Inflammatory macrophage treated with lipopolysaccharide for 4 hours (primary cell): ENCODE measurements at regions not wholly inside any gene's neighbourhood (a gene's known extent, or its start where the extent isn't known, plus 50 kb on each side); places are given as distances from the start of the nearest gene placed in this dataset.
"Not testable (repeated sequence)": the region's sequence is repeated elsewhere in the genome, so short reads cannot be mapped to it uniquely, and the experiment has no call there.

Experiments used
- DNase-seq: peaks from one replicate; pipeline ENCODE4 v3.0.0-alpha.2; 2020

DNA sequence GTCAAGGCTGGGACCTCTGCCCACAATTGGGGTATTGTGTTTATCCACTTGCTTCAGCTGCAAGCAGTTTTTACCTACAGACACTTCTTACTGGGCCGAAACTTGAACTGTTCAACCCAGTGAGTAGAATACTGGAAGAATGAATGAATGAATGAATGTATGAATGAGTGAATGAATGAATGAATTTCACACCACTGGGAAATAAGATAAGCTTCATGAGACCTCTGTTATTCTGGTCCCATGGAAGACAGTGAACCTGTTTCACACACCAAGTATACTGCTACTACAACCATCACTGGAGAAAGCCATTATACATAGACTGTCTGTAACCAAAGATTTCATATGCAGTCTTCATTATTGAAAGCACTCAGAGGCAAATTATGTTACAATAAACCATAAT, 295.0 kb upstream of the GULP1 start:
- DNase-seq = no peak

DNA sequence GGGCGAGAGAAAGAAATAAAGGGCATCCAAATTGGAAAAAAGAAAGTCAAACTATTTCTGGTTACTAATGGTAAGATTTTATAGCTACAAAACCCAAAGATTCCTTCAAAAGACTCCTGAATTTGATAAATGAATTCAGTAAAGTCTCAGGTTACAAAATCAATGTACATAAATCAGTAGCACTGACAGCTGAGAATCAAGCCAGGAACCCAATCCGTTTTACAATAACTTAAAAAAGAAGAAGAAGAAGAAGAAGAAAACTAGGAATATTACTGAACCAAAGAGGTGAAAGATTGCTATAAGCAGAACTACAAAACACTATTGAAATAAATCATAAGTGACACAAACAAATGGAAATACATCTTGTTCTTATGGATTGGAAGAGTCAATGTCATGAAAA, 291.5 kb upstream of the GULP1 start:
- DNase-seq = no peak

DNA sequence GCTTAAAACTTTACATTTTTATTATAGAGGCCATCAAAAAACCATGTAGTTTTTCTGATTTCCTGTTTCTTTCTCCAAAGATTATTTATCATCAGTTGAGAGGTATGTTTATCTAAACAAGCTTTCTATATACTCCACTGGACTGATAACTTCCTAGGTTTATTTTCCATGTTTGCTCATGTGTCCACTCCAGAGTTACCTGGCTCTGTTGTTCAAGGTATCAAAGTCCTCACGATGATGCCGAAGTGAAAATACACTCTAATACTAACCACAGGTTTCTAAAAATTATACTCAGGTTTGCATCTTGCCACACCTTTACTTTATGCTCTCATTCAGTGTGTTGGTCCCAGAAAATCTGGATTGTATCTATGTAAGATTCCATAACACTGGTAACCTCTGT, 287.9 kb upstream of the GULP1 start:
- no peak for DNase-seq

DNA sequence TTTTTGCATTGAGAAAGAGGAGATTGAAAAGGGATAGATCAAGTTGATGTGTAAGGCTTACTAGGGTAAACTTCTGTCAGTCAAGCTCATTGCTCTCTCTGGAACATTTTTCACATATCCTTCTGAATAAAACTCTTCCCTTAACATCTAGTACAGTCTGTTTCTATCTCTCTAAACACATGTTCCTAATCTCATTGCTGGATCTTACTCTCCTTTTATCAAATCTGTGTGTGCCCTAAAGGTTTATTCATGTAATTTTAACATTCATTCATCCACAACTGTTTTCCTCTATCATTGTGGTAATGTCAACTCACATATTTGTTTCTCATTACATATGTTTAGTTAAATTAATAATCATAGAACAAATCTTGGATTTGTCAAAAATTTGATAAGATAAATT, 277.9 kb upstream of the GULP1 start:
- DNase-seq = no peak

DNA sequence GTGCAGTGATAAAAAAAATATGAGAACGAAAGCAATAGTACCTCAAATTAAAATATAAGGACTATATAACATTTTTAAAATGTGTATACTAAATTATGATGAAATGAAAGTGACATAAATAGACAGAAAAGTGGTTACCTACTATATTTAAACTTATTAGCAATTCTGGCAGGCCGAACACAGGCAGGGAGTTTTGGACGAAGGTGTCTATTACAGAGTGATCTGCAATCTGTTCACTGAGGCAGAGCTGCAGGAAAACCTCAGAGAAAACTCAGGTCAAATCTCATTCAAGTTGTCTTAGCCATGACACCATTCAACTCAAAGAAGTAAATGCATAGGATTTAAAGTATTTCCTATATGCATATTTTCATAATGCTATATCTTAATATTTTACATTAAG, 274.8 kb upstream of the GULP1 start:
- no peak for DNase-seq

DNA sequence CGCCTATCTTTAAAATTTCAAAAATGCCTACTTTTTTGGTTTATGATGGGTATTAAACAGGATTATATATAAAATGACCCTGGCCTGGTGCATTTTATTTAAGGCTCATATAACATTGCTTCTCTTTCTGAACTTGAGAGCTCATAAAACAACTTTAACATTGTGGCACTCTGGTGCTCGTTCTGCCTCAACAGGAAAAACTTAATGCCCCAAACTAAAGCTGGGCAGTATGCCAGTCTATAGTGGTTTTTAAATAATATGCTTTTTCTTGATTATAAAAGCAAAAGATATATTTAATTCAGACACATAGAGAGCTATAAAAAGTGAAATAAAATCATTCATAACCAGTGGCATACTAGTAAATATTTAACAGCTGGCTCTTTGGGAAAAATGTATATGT, 269.3 kb upstream of the GULP1 start:
- DNase-seq = no peak

DNA sequence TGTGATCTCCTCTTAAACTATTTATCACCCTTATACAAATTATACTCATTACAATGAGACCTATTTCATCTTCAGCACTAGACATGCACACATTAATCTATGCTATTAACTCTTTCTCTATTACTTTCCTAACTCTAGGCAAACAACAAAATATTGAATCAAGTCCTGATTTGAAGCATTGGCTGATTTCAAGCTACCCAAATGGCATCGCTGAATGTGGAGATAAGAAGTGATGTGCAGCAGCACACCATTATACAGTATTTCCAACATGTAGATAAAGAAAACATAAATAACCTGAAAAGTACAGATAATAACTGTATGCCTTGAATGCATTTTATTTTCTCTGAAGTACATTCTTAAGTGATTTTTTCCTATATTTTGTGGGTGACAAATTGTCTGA, 268.6 kb upstream of the GULP1 start:
- DNase-seq = no peak

DNA sequence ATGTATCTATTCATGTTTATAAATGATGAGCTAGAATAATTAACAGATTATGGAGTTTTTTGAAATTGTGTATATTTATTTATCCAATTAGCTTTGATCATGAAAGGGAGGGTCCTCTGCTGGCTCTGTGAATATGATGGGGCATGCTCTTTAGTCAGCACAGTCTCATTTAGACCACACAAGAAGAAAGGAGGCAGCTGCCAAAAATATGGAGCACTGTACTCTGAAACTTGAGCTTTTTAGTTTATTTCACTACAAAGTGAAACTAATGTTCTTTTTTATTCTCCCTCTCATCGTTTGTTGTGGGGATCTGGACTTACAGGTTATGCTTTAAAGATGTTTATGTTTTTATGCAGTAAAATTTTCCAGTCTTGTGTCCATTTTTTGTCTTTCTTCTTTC, 266.9 kb upstream of the GULP1 start:
- no peak for DNase-seq

DNA sequence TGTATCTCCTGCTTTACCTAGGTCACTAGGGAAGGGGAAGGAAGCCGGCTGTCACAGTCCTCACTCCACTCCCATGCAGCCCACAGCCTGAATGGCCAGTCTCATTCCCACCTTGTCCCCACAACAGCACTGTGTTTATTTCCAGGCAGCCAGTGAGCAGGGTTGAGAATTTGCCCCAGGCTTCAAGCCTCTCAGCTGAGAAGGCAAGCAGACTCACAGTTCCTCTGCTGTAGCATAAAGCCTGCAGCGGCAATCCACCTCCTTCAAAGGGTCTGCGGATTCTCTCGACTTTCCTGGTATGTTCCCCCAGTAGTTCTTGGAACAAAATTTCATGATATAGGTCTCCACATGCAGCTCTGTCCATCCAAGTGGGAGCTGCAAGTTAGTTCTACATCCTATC, 262.9 kb upstream of the GULP1 start:
- no peak for DNase-seq

DNA sequence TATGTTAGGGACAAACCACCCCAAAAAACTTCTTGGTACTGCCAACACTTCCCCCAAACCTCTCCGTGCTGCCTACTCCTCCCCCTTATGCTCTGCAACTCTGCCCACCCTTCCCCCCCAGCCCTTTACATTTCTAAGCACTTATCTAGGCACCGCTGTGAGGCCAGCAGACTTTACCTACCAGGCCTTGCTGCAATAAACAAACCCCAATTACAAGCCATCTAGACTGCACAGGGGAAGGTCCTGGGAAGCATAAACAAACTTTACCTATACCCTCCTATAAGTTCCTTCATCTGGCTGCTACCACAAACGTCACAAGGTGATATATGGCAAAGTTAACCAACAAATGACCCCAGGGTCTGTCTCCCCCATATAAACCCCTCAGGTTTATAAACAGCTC, 259.4 kb upstream of the GULP1 start:
- DNase-seq = no peak

DNA sequence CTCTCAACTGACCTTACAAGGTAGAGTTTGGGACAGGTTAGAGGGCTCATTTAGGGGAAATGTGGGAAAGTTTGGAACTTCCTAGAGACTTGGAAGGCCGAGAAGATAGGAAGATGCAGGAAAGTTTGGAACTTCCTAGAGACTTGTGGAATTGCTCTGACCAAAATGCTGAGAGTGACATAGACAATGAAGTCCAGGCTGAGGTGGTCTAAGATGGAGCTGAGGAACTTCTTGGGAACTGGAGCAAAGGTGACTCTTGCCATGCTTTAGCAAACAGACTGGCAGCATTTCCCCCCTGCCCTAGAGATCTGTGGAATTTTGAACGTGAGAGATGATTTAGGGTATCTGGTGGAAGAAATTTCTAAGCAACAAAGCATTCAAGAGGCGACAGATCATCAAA, 258.9 kb upstream of the GULP1 start:
- no peak for DNase-seq

DNA sequence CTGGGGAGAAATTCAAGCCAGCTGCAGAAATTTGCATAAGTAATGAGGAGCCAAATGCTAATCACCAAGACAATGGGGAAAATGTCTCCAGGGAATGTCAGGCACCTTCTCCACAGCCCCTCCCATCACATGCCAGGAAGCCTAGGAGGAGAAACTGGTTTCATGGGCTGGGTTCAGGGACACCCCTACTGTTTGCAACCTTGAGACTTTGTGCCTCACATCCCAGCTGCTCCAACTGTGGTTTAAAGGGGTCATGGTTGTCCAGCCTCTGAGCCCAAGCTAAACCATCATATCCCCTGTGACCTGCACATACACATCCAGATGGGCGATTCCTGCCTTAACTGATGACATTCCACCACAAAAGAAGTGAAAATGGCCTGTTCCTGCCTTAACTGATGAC, 258.4 kb upstream of the GULP1 start:
- DNase-seq = not testable (repeated sequence)

DNA sequence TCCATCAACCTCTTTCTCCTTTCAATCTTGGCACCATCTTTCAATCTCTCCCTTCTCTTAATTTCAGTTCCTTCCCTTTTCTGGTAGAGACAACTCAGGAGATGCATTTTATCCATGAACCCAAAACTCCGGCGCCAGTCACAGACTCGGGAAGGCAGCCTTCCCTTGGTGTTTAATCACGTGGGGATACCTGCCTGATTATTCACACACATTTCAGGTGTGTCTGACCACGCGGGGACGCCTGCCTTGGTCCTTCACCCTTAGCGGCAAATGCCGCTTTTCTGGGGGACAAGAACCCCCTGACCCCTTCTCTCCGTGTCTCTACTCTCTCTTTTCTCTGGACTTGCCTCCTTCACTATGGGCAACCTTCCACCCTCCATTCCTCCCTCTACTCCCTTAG, 257.6 kb upstream of the GULP1 start:
- not testable (repeated sequence) for DNase-seq

DNA sequence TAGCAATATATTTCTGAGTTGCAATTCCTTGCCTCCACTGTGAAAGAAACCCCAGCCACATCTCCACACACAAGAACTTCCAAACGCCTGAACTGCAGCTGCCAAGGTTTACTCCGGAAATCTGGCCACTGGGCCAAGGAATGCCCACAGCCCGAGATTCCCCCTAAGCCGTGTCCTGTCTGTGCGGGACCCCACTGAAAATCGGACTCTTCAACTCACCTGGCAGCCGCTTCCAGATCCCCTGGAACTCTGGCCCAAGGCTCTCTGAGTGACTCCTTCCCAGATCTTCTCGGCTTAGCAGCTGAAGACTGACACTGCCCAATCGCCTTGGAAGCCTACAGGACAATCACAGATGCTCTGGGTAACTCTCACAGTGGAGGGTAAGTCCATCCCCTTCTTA, 256.3 kb upstream of the GULP1 start:
- DNase-seq = not testable (repeated sequence)

DNA sequence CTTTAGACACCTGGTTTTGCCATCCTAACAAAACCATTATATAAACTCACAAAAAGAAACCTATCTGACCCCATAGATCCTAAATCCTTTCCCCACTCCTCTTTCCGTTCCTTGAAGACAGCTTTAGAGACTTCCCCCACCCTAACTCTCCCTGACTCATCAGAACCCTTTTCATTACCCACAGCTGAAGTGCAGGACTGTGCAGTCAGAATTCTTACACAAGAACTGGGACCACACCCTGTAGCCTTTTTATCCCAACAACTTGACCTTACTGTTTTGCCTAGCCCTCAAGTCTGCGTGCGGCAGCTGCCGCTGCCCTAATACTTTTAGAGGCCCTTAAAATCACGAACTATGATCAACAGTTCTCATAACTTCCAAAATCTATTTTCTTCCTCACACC, 254.9 kb upstream of the GULP1 start:
- not testable (repeated sequence) for DNase-seq

DNA sequence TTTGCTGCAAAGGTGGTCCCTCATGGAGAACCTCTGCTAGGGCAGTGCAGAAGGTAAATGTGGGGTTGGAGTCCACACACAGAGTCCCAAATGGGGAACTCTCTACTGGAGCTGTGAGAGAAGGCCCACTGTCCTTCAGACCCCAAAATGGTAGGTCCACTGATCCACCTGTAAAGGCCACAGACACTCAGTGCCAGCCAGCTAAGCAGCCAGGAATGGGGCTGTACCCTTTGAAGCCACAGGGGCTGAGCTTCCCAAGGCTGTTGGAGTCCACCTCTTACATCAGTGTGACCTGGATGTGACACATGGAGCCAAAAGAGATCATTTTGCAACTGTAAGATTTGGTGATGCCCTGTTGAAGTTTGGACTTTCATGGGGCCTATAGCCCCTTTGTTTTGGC, 252.4 kb upstream of the GULP1 start:
- no peak for DNase-seq

DNA sequence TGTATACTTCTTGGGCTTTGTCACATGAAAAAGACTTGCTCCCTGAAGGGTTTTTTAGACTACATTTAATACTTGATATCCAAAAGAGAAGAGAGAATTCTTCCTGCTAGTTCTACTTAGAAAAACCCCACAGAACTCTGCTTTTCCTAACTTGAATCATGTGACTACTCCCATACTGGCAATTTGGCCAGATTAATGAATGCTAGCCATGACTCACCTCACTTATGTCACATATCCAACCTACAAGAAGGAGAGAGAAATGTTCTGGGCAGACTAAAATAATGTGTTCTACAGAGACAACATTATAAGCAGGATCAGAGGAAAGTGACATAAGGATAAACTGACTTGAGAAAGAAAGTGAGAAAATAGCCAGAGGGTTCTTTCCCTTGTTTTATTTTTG, 249.3 kb upstream of the GULP1 start:
- no peak for DNase-seq

DNA sequence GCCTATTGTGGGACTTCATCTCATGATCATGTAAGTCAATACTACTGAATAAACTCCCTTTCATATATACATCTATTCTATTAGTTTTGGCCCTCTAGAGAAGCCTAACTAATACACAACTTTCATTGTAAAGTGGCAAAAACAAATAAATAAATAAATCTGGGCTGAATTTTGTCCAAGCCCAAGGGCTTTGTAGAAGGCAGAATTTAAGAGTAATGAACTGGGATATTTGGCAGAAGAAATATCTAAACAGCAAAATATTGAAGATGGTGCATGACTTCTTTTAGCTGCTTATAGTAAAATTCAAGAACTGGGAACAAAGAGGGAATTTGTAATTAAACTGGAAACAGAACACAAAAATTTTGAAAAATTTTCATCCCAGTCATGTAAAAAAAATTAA, 246.7 kb upstream of the GULP1 start:
- DNase-seq = no peak

DNA sequence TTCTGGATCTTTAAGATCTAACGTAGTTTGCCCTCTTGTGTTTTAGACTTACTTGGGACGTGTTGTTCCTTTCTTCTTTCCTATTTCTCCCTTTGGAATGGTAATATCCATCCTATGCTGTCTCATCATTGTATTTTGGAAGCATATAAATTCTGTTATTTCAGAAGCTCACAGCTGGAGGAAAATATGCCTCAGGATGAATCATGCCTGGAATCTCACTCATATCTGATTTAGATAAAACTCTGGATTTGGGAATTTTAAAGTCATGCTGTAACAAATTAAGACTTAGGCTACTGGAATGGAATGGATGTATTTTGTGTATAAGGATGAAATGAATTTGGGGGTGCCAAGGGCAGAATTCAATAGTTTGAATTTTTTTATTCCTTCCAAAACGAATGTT, 245.2 kb upstream of the GULP1 start:
- DNase-seq = no peak

DNA sequence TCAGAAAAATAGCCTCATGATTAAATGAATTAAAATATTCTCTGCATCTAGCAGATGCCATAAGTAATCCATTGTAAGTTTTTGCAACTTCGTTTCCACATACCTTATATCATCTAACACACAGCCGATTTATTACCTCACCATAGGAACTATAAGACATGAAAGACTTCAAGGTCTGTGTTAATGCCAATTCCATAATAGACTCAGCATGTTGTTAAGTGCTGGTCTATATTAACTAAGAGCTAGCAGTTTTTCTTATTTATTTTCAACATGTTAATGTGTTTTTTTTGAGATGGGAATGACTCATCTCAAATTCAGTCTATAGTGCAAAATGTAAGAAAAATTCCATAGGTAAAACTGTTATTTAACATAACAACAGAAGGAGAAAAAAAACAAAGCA, 243.9 kb upstream of the GULP1 start:
- no peak for DNase-seq

DNA sequence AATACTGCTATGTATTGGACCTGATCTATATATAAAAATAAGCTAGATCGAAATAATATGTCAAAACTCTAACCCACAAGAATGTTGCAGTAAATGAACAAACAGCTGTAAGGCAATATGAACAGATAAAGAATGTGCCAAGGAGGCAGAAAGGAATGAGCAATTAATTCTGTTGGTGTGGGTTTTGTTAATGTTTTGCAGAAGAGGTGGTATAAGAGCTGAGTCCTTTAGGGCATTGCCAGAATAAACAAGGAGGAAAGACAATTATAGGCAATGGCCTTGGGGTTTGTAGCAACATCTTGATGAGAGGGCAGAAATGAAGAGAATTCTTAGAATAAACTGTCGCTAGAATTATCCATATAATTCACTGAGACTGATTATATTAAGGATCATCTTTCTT, 240.9 kb upstream of the GULP1 start:
- DNase-seq = no peak

DNA sequence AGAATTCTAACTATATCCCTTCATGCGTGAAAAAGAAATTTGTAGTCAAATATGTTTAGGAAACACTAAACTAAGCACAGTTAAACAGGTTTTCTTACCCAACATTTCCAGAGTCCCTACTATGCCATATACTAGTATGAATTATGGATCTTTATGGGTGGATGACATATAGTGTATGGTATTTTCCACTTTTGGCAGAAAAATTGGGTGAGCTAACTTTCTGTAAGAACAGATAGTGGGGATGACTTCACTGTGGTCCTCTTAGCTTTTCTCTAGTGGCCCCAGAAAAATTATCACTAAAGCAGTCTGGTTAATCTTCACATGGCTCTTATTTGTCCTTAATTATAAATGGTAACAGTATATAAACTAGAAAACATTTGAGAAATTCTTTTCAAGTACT, 240.0 kb upstream of the GULP1 start:
- DNase-seq = no peak

DNA sequence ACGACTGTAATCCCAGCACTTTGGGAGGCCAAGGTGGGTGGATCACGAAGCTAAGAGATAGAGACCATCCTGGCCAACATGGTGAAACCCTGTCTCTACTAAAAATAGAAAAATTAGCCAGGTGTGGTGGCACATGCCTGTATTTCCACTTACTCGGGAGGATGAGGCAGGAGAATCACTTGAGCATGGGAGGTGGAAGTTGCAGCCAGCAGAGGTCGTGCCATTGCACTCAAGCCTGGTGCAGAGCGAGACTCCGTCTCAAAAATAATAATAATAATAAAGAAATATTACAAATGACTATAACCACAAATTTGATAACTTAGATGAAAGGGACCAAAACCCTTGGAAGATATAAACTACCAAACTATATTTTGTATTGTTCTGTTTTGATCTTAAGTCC, 226.3 kb upstream of the GULP1 start:
- no peak for DNase-seq

DNA sequence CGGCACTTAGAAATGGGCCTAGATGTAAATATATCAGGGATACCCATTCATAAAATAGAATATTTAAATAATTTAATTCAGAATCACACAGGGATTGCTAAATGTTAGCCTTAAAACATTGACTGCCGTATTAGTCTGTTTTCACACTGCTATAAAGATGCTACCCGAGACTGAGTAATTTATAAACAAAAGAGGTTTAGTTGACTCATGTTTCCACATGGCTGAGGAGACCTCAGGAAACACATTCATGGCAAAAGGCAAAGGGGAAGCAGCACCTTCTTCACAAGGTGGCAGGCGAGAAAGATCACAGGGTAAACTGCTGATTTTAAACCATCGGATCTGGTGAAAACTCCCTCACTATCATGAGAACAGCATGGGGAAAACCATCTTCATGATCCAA, 223.6 kb upstream of the GULP1 start:
- no peak for DNase-seq

DNA sequence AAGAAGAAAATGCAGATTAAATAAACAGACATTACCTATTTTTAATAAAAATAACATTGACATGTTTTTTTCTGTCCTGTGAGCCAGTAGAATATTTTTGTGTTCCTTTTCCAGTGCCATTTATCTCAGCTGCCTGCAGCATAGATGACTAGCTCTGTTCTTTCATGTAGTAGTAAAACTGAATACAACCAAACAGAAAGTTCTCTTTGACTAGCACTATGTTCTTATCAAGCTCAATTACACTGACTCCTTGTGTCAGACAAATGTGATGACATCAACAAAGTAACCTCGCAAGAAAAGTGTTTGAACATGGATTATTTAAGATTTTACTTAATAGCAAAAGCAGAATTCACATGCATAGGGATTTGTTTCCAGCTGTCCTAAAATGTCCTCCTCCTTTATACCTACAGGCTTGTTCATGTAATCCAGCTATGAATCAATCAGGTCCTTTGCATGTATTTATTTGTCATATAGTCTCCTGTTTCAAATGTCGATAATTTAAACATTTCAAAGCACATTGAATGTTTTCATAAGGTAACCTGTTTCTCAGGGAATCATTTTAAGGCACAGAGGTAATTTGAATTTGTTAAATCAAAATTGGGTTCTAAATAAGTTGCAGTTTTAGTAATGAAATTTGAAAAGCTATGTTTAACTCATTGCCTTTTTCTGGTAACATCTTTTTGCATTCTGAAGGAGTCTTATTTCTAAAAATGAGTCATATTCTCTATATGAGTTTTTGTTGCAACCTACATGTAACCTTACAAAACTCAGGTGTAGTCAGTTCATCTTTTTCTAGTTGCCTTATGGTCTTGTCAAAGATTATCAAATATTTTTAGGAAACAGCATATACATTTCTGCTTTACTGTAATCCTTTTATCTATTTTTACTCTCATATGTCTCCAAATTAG, 215.3 kb upstream of the GULP1 start:
- no peak for DNase-seq
